PC-3 (cell line): ENCODE measurements at regions not wholly inside any gene's neighbourhood (a gene's known extent, or its start where the extent isn't known, plus 50 kb on each side); places are given as distances from the start of the nearest gene placed in this dataset.

Experiments
- EZH2 ChIP-seq: fragments of 300-600 bp; sonication (generic); IDR thresholded peaks from one replicate; pipeline ENCODE4 v1.6.1; 2017; ENCODE audit warnings: antibody characterized with exemption, mild to moderate bottlenecking, low read length; ENCODE audit not compliant: unreplicated experiment
- EZH2phosphoT487 ChIP-seq: fragments of 300-600 bp; sonication (generic); IDR thresholded peaks from 2 replicates; pipeline ENCODE4 v1.6.1; 2018; ENCODE audit warnings: mild to moderate bottlenecking, antibody characterized with exemption, low read length, borderline replicate concordance
- TF ChIP-seq, protein P1 (sequence below): fragments of 300-600 bp; sonication (generic); conservative IDR thresholded peaks from 2 replicates; pipeline ENCODE4 v1.5.1; 2017; ENCODE audit warnings: antibody characterized with exemption, low read depth, mild to moderate bottlenecking, low read length

DNA sequence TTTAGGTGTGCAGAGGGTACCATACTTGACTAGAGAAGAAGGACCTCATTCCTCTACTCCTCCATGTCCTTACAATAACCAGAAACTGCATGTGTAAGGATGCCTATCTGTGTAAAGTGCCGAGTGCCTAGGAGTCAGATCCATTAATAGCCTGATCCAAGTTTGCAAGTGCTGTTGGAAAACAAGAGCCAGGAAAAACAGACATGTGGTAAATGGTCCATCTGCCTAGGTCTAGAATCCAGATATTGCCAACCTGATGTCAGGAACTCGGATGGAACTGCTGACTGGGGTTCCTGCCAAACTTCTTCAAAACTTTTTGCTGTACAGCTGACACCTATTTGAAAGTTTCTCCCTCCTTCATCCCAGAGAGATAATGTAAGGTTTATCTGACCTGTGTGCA is 239.4 kb upstream of the CAMK1G start:
- TF ChIP-seq, protein P1, sequence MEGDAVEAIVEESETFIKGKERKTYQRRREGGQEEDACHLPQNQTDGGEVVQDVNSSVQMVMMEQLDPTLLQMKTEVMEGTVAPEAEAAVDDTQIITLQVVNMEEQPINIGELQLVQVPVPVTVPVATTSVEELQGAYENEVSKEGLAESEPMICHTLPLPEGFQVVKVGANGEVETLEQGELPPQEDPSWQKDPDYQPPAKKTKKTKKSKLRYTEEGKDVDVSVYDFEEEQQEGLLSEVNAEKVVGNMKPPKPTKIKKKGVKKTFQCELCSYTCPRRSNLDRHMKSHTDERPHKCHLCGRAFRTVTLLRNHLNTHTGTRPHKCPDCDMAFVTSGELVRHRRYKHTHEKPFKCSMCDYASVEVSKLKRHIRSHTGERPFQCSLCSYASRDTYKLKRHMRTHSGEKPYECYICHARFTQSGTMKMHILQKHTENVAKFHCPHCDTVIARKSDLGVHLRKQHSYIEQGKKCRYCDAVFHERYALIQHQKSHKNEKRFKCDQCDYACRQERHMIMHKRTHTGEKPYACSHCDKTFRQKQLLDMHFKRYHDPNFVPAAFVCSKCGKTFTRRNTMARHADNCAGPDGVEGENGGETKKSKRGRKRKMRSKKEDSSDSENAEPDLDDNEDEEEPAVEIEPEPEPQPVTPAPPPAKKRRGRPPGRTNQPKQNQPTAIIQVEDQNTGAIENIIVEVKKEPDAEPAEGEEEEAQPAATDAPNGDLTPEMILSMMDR, result no peak
- TF ChIP-seq EZH2 (no peak), EZH2phosphoT487 (no peak)
